Stimulated activated CD8-positive, alpha-beta memory T cell treated with anti-CD3 and anti-CD28 coated beads, Interleukin-7, amount 100 ng/mL, for 24 hours (primary cell): ENCODE measurements at regions not wholly inside any gene's neighbourhood (a gene's known extent, or its start where the extent isn't known, plus 50 kb on each side); places are given as distances from the start of the nearest gene placed in this dataset.

Source experiments
- DNase-seq: peaks from one replicate; pipeline ENCODE4 v3.0.0-alpha.2; 2020; ENCODE audit warnings: low read depth

DNA sequence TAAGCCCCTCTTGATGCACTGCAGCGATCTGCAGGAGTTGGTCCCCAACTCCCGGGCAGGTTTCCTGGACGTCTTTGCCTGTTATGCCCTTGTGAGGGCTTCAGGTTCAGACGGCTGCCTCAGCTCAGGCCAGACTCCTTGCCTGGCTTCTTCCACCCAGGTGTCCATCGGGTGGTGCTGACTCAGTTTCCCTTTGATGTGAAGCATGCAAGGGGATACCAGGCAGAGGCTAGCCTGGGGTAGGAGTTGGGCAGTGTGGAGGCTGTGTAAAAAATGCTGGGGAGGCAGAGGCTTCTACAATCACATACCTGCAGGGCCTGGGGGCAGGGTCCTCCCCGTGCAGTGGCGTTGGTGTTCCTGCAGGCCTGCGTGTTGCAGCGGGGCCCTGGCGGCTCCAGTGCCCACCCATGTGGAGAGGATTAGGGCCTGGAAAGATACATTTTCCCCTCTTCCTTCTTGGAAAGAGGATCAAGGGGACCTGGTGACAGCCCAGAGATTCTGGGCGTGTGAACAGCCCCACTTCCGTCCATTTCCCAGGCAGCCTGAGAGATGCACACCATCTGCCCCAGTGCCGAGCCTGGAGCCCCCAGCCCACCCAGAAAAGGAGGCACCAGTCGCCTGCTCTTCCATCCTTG is 338.3 kb downstream of the DYSF start:
- DNase-seq: no peak

GRCh38 chr2:71791061-71791450 is 337.7 kb downstream of the DYSF start:
- DNase-seq: no peak

- DNase-seq: no peak
Observed at GRCh38 chr2:71790226-71791060, 337.1 kb downstream of the DYSF start.

GRCh38 chr2:71789556-71790204 is 336.3 kb downstream of the DYSF start:
- DNase-seq: no peak

GRCh38 chr2:71788601-71789240 is 335.4 kb downstream of the DYSF start:
- DNase-seq: no peak

GRCh38 chr2:71788186-71788525 is 334.8 kb downstream of the DYSF start:
- no peak for DNase-seq

- DNase-seq: no peak
Observed at GRCh38 chr2:71787476-71788185, 334.3 kb downstream of the DYSF start.

DNA sequence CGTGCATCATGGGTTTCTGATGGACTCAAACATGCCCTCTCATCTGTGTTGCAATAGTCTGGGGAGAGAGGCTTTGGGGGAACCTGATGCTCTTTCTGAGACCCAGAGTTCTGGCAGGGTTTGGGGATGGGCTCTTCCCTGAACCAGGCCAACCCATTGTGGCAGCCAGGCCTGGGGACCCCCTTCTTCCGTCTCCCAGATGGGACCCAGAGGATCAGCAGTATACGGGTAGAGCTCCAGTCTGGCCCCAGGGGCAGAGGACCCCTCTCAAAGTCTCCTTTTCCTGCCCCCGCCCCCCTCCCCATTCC is 333.7 kb downstream of the DYSF start:
- no peak for DNase-seq

- no peak for DNase-seq
Observed at GRCh38 chr2:71786291-71787107, 333.1 kb downstream of the DYSF start.

DNA sequence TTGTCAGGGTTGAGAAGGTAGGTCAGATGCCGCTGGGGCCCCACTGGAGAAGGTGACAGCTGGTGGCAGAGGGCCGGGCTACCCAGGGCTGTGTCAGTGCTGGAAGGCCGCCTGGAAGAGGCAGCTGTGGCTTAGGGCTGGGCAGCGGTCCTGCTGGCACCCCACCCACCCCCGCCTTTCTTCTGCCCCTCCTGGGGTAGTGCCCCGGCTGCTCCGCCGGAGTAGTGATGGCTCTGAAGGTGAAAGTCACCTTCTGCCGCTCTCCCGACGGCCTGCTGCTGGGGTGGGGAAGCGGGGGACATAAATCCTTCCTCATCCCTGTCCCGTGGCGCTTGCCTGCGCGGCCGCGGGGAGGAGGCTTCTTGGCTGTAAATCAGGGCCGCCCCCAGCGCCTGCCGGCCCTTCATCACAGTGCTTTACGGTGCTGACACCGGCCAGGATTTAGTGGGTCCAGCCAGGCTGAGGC is 332.2 kb downstream of the DYSF start:
- DNase-seq: no peak

DNA sequence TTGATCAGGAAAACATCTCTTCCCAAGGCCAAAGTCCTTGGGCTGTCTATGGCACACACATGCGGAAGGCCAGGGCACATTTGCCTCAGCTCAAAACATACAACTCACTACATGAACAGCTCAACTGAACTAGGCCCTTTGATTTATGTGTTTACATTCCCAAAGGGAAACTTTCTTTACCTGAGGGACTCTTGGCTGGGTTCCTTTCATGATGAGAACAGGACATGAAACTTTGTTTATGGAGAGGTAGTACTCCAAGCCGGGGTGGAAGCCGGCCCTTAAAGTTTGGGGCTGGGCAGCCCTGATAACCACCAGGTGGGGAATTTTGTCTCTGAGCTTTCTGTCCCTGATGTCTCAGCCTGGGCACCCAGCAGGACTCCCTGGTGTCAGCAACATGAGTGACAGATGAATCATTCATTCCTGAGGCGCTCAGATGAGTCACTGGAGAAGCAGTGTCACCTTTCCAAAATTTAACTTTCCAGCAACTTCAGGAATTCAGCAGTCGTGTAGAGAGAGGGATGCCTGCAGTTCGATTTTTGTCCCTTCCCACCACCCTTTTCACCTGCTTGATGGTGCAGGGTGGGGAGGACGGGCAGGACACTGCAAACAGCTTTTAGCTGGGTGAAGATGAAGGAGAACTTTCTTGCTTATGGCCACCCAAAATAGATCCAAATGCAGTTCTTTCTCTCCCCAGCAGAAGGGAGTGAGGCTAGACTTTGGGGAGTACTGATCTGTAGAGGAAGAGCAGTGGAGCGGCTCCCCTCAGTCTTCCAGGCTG is 331.6 kb downstream of the DYSF start:
- DNase-seq: no peak

GRCh38 chr2:71783815-71784214 is 330.5 kb downstream of the DYSF start:
- DNase-seq: no peak

GRCh38 chr2:71783215-71783614 is 329.9 kb downstream of the DYSF start:
- no peak for DNase-seq

DNA sequence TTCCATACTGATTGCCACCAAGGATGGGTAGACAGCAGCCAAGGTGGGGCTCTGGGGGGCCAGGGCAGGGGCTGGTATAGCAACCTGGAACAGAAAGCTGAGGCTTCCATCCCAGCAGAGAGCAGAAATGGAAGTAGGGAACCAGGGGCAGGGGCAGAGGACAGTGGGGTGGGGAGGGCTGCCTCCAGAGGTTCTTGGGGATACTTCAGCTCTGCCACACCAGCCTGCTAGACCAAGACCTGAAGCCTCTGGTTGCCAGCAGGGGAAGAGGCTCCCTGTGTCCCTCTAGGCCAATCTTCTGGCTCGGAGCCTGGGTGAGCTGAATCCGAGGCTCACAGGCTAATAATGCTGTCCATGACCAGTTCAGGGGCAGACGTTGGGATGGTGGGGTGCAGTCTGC is 329.0 kb downstream of the DYSF start:
- no peak for DNase-seq

DNA sequence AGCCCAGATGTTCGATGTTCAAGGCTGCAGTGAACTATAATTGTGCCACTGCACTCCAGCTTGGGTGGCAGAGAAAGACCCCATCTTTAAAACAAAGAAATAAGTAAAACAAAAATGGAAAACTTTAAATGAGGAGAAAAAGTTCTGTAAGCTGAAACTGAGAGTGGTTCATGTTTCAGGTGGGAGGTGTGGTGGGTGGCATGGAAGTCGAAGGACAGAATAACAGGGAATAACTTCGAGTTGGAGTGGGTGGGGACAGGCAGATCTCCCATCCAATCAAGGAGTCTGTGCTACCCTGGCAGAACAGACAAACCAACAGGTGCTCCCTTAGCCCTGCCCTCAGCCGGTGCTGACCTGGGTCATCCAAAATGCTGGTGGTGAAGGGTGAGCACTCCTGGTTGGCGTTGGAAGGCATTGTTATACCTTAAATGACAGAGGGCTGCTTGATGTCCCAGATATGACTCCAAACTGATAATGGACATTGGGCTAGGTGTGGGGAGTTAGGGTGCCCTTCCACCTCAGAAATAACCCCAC is 328.4 kb downstream of the DYSF start:
- DNase-seq: no peak

GRCh38 chr2:71780162-71780561 is 326.8 kb downstream of the DYSF start:
- DNase-seq: no peak

- no peak for DNase-seq
Observed at GRCh38 chr2:71779774-71780105, 326.4 kb downstream of the DYSF start.

DNA sequence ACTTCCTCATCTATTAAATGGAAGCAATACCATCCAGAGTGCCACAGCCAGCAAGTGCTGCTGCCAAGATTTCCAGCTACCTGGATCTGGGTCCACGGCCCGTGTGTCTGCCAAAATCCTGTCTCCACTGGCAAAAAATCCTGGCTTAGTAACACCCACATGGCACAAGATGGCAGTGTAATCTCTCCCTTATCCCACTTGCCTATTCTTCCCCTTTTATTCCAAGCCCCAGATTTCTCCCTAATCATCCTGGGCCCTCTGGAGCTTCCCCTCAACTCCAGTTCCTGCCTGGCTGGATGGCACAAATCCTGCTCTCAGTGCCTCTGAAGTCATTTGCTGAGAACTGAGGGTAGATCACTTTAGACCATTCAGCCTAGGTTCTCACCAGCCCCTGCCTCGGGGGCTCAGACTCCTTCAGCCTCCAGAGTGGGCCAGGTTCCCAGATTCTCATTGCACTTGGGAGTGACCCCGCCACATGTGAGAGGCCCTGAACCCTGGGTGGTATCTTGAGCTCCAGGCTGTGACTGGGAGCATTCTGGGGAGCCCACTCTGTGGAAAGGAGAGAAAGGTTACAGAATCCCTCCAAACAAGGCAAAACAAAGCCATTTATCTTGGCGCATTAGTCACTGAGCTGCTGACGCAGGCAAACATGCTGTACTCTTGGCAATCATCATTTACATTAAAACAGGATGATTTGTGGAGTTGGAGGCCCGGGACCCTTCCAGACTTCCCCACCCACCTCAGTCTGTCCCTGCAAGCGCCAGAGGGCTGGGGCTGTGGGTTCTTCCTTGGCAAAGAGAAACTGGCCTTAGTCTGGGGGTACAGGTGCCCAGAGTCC is 325.8 kb downstream of the DYSF start:
- no peak for DNase-seq

- no peak for DNase-seq
Observed at GRCh38 chr2:71778514-71778913, 325.2 kb downstream of the DYSF start.

DNA sequence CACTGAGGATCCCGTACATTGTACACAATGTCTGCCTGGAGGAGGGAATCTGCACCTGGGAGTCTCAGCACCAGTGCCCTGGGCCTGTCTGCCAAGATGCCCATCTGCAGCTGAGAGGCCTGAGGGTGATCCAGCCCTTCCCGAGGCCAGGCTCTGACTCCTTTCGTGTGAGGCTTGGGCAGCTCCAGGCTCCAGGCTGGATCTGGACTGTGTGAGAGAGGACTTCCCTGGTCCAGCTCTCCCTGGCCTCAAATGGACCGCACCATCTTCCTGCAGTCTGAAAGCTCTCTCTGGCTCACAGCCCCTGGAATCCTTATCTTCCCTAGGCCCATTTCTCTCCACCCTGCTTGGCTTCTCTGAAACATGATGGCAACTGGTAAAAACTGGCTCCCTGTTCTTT is 324.6 kb downstream of the DYSF start:
- no peak for DNase-seq
